ENCODE measurements at regions not wholly inside any gene's neighbourhood (a gene's known extent, or its start where the extent isn't known, plus 50 kb on each side); places are given as distances from the start of the nearest gene placed in this dataset.

GRCh38 chr3:168197162-168197561 lies 101.4 kb upstream of the GOLIM4 start:
- TF ChIP-seq POLR2AphosphoS5 (IDR thresholded peaks at IDR 0.05; ENCODE audit: low read depth, low read length) (no peak), POLR2A (IDR thresholded peaks at IDR 0.05; ENCODE audit: low read depth, low read length) (no peak)
- DNase-seq (ENCODE audit: insufficient read length) (no peak), FAIRE-seq (no peak)

GRCh38 chr3:168191856-168192255 lies 96.1 kb upstream of the GOLIM4 start:
- FAIRE-seq: no peak
- no peak for DNase-seq (ENCODE audit: insufficient read length)
- TF ChIP-seq POLR2A (IDR thresholded peaks at IDR 0.05; ENCODE audit: low read depth, low read length) (no peak), TAF1 (IDR thresholded peaks at IDR 0.05; ENCODE audit: borderline replicate concordance, low read depth, low read length) (no peak), POLR2AphosphoS5 (IDR thresholded peaks at IDR 0.05; ENCODE audit: low read depth, low read length) (no peak)

GRCh38 chr3:168187233-168187632 lies 91.5 kb upstream of the GOLIM4 start:
- DNase-seq (ENCODE audit: insufficient read length): no peak
- FAIRE-seq: no peak
- TF ChIP-seq POLR2AphosphoS5 (IDR thresholded peaks at IDR 0.05; ENCODE audit: low read depth, low read length) (no peak), POLR2A (IDR thresholded peaks at IDR 0.05; ENCODE audit: low read depth, low read length) (no peak), TAF1 (IDR thresholded peaks at IDR 0.05; ENCODE audit: borderline replicate concordance, low read depth, low read length) (no peak)

- FAIRE-seq (no peak), DNase-seq (ENCODE audit: insufficient read length) (no peak)
- no peak for TF ChIP-seq POLR2A (IDR thresholded peaks at IDR 0.05; ENCODE audit: low read depth, low read length)
- TF ChIP-seq TAF1 (IDR thresholded peaks at IDR 0.05; ENCODE audit: borderline replicate concordance, low read depth, low read length): no peak
- TF ChIP-seq POLR2AphosphoS5 (IDR thresholded peaks at IDR 0.05; ENCODE audit: low read depth, low read length): no peak
These were observed 90.7 kb upstream of the GOLIM4 start for GRCh38 chr3:168186293-168186983.

- FAIRE-seq (no peak), DNase-seq (ENCODE audit: insufficient read length) (no peak)
- no peak for TF ChIP-seq POLR2AphosphoS5 (IDR thresholded peaks at IDR 0.05; ENCODE audit: low read depth, low read length)
- no peak for TF ChIP-seq POLR2A (IDR thresholded peaks at IDR 0.05; ENCODE audit: low read depth, low read length)
- no peak for TF ChIP-seq TAF1 (IDR thresholded peaks at IDR 0.05; ENCODE audit: borderline replicate concordance, low read depth, low read length)
These were observed 88.0 kb upstream of the GOLIM4 start for GRCh38 chr3:168183774-168184173.

GRCh38 chr3:168168743-168169142 lies 73.0 kb upstream of the GOLIM4 start:
- DNase-seq (ENCODE audit: insufficient read length) (no peak), FAIRE-seq (no peak)
- TF ChIP-seq POLR2AphosphoS5 (IDR thresholded peaks at IDR 0.05; ENCODE audit: low read depth, low read length): no peak
- no peak for TF ChIP-seq POLR2A (IDR thresholded peaks at IDR 0.05; ENCODE audit: low read depth, low read length)
- TF ChIP-seq TAF1 (IDR thresholded peaks at IDR 0.05; ENCODE audit: borderline replicate concordance, low read depth, low read length): no peak

GRCh38 chr3:168165390-168166269 lies 69.9 kb upstream of the GOLIM4 start:
- TF ChIP-seq TAF1 (IDR thresholded peaks at IDR 0.05; ENCODE audit: borderline replicate concordance, low read depth, low read length): no peak
- TF ChIP-seq POLR2AphosphoS5 (IDR thresholded peaks at IDR 0.05; ENCODE audit: low read depth, low read length): no peak
- TF ChIP-seq POLR2A (IDR thresholded peaks at IDR 0.05; ENCODE audit: low read depth, low read length): no peak
- FAIRE-seq (peak; percentile 95), DNase-seq (ENCODE audit: insufficient read length) (peak; percentile 5)

- DNase-seq (ENCODE audit: insufficient read length): no peak
- no peak for FAIRE-seq
- no peak for TF ChIP-seq POLR2A (IDR thresholded peaks at IDR 0.05; ENCODE audit: low read depth, low read length)
- no peak for TF ChIP-seq TAF1 (IDR thresholded peaks at IDR 0.05; ENCODE audit: borderline replicate concordance, low read depth, low read length)
- no peak for TF ChIP-seq POLR2AphosphoS5 (IDR thresholded peaks at IDR 0.05; ENCODE audit: low read depth, low read length)
These were observed 66.4 kb upstream of the GOLIM4 start for GRCh38 chr3:168162172-168162571.

- no peak for TF ChIP-seq POLR2A (IDR thresholded peaks at IDR 0.05; ENCODE audit: low read depth, low read length)
- no peak for TF ChIP-seq POLR2AphosphoS5 (IDR thresholded peaks at IDR 0.05; ENCODE audit: low read depth, low read length)
- no peak for TF ChIP-seq TAF1 (IDR thresholded peaks at IDR 0.05; ENCODE audit: borderline replicate concordance, low read depth, low read length)
- FAIRE-seq (no peak), DNase-seq (ENCODE audit: insufficient read length) (no peak)
These were observed 66.0 kb upstream of the GOLIM4 start for GRCh38 chr3:168161696-168162095.

- FAIRE-seq (no peak), DNase-seq (ENCODE audit: insufficient read length) (no peak)
- TF ChIP-seq TAF1 (IDR thresholded peaks at IDR 0.05; ENCODE audit: borderline replicate concordance, low read depth, low read length): no peak
- no peak for TF ChIP-seq POLR2AphosphoS5 (IDR thresholded peaks at IDR 0.05; ENCODE audit: low read depth, low read length)
- no peak for TF ChIP-seq POLR2A (IDR thresholded peaks at IDR 0.05; ENCODE audit: low read depth, low read length)
These were observed 62.2 kb upstream of the GOLIM4 start for GRCh38 chr3:168157903-168158302.

- no peak for DNase-seq (ENCODE audit: insufficient read length)
- FAIRE-seq: no peak
- TF ChIP-seq POLR2A (IDR thresholded peaks at IDR 0.05; ENCODE audit: low read depth, low read length) (no peak), TAF1 (IDR thresholded peaks at IDR 0.05; ENCODE audit: borderline replicate concordance, low read depth, low read length) (no peak), POLR2AphosphoS5 (IDR thresholded peaks at IDR 0.05; ENCODE audit: low read depth, low read length) (no peak)
These were observed 61.5 kb upstream of the GOLIM4 start for GRCh38 chr3:168157099-168157700.
